GM23248 (cell line): ENCODE measurements at regions not wholly inside any gene's neighbourhood (a gene's known extent, or its start where the extent isn't known, plus 50 kb on each side); places are given as distances from the start of the nearest gene placed in this dataset.

ENCODE experiments used
- DNase-seq: peaks from one replicate; pipeline ENCODE4 v3.0.0-alpha.2; 2015
- H2AFZ ChIP-seq: fragments of 200-600 bp; sonication (generic); 2 replicates; pipeline ENCODE4 v1.6.1; 2016; ENCODE audit warnings: antibody characterized with exemption
- H3F3A ChIP-seq: fragments of 200-600 bp; sonication (generic); 2 replicates; pipeline ENCODE4 v1.6.1; 2016; ENCODE audit warnings: mild to moderate bottlenecking, antibody characterized with exemption, mixed run types; ENCODE audit not compliant: insufficient read depth
- H3K27ac ChIP-seq: fragments of 200-600 bp; sonication (generic); 2 replicates; pipeline ENCODE4 v1.5.1; 2016; ENCODE audit warnings: mild to moderate bottlenecking
- H3K27me3 ChIP-seq: fragments of 200-600 bp; sonication (generic); replicated peaks from 2 replicates; pipeline ENCODE4 v1.6.1; 2016; ENCODE audit warnings: mild to moderate bottlenecking; ENCODE audit not compliant: insufficient read depth
- H3K36me3 ChIP-seq: fragments of 200-600 bp; sonication (generic); 2 replicates; pipeline ENCODE4 v1.6.1; 2016; ENCODE audit warnings: low read depth, mild to moderate bottlenecking
- H3K4me1 ChIP-seq: fragments of 200-600 bp; sonication (generic); 2 replicates; pipeline ENCODE4 v1.6.1; 2016; ENCODE audit warnings: mild to moderate bottlenecking; ENCODE audit not compliant: insufficient read depth
- H3K4me2 ChIP-seq: fragments of 200-600 bp; sonication (generic); one replicate; pipeline ENCODE4 v1.6.1; 2016; ENCODE audit warnings: mild to moderate bottlenecking; ENCODE audit not compliant: unreplicated experiment
- H3K4me3 ChIP-seq: fragments of 200-600 bp; sonication (generic); 2 replicates; pipeline ENCODE4 v1.5.1; 2016; ENCODE audit warnings: mild to moderate bottlenecking
- H3K79me2 ChIP-seq: fragments of 200-600 bp; sonication (generic); 2 replicates; pipeline ENCODE4 v1.6.1; 2016; ENCODE audit warnings: mild to moderate bottlenecking; ENCODE audit not compliant: insufficient read depth
- H3K9ac ChIP-seq: fragments of 200-600 bp; sonication (generic); 2 replicates; pipeline ENCODE4 v1.6.1; 2016; ENCODE audit warnings: mild to moderate bottlenecking
- H3K9me2 ChIP-seq: fragments of 200-600 bp; sonication (generic); 2 replicates; pipeline ENCODE4 v1.6.1; 2016; ENCODE audit warnings: mixed run types, mild to moderate bottlenecking, moderate library complexity; ENCODE audit not compliant: insufficient read depth
- H3K9me3 ChIP-seq: fragments of 200-600 bp; sonication (generic); one replicate; pipeline ENCODE4 v1.6.1; 2017; ENCODE audit warnings: low read depth
- H4K20me1 ChIP-seq: fragments of 200-600 bp; sonication (generic); 2 replicates; pipeline ENCODE4 v1.6.0; 2016; ENCODE audit not compliant: insufficient read depth
- EZH2 ChIP-seq: fragments of 200-600 bp; sonication (generic); IDR thresholded peaks from 2 replicates; pipeline ENCODE4 v1.6.1; 2018; ENCODE audit warnings: antibody characterized with exemption, mild to moderate bottlenecking; ENCODE audit not compliant: insufficient read depth, poor library complexity, severe bottlenecking
- EZH2phosphoT487 ChIP-seq: fragments of 200-600 bp; sonication (generic); IDR thresholded peaks from 2 replicates; pipeline ENCODE4 v1.6.1; 2018; ENCODE audit warnings: antibody characterized with exemption, moderate library complexity, mild to moderate bottlenecking, low read depth; ENCODE audit not compliant: insufficient read depth
- WGBS, 2 experiments: methylation state at CpG; one replicate each; pipeline ENCODE4 v1.1.6; 2015 to 2017; ENCODE audit warnings: low lambda C conversion rate in 2 of 2, low coverage in 1 of 2; ENCODE audit errors: missing lambda C conversion rate in 2 of 2; 5-methylcytosine and 5-hydroxymethylcytosine counted together
- in situ Hi-C: fragments of 300-500 bp; cut with MboI; formaldehyde crosslinking; loops from 2 replicates; pipeline ENCODE4 v1.15.0; 2020

DNA sequence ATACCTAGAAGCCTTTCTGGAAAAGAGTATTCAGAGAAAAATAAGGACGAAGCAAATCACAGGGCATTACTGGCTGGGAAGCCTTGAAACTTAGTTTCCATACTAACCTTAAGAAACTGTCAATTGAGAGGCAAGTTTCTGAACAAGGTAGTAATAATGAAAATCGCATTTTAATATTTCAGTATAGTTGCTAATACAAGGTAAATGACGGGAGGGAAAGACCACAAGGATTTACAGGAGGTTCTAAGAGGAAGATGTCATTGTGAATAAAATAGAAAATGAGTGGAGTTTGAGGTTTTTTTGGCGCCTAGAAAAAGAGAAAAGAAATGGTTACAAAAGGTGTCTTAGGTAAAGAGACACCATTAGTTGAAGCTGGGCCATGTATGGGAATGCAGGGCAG lies 53.9 kb upstream of the AIG1 start:
- no peak overlapping the region for H3K4me2 ChIP-seq
- no peaks in the 10 kb centered on the region for H3K79me2 ChIP-seq
- peaks cover 10% of the 10 kb centered on the region for H3K4me1 ChIP-seq
- no peak overlapping the region for H3K9ac ChIP-seq
- no peaks in the 10 kb centered on the region for H4K20me1 ChIP-seq
- no peaks in the 10 kb centered on the region for H3K9me2 ChIP-seq
- H3K27ac ChIP-seq: no peak overlapping the region
- TF ChIP-seq EZH2phosphoT487 (no peak), EZH2 (no peak)
- H3K9me3 ChIP-seq: no peaks in the 10 kb centered on the region
- 90 to 93% methylated on average over 4 of the region's 4 CpGs for WGBS, 2 experiments
- no peak overlapping the region for H3K4me3 ChIP-seq
- H2AFZ ChIP-seq: no peak overlapping the region
- no peaks in the 10 kb centered on the region for H3K36me3 ChIP-seq
- H3F3A ChIP-seq: peaks cover 4% of the 10 kb centered on the region; the same call in 1 of the 2 replicates
- no peak for DNase-seq
- no peaks in the 10 kb centered on the region for H3K27me3 ChIP-seq
- in situ Hi-C loops: no loop called here

DNA sequence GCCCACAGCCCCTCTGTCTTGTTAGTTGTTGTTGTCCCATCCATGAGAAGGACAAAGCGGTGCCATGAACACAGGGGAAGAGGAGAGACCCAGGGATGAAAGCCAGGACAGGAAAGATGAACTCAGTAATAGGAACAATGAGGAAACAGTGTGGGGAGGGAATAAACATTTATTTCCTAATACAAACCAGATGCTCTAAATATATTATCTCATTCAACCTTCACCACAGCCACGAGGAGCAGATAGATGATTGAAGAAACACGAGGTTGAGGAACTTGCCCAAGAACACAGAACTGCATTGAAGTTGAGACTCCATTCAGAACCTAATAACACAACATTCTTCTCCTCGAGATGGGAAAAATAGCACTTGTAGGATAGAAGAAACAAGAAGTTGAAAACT lies 53.0 kb upstream of the AIG1 start:
- WGBS, 2 experiments: 3 to 8% methylated on average over 4 of the region's 4 CpGs

DNA sequence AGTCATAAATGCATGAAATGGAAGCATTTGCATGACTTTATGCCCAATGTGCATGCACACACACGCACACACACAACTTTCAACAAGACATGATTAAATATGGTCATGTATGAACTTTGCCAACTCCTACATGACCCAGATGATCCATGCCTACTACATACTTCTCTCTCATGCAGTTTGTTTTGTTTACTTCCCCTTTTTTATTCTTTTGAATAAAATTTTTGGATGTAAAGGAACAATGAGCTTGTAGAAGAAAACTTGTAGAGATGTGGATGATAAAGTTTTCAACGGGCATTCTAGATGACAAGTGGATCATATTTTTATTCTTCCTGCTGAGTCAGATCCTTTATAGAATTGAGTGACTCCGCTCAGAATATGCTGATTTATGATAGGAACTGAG lies 50.8 kb upstream of the AIG1 start:
- Histone ChIP-seq H3K79me2 (no peaks in the 10 kb centered on the region), H3K9ac (no peak overlapping the region), H3K36me3 (no peaks in the 10 kb centered on the region), H4K20me1 (no peaks in the 10 kb centered on the region), H3K4me2 (no peak overlapping the region), H3K27ac (no peak overlapping the region), H3K4me1 (peaks cover 10% of the 10 kb centered on the region), H2AFZ (no peak overlapping the region), H3F3A (peaks cover 4% of the 10 kb centered on the region; the same call in 1 of the 2 replicates), H3K9me2 (no peaks in the 10 kb centered on the region), H3K27me3 (no peaks in the 10 kb centered on the region), H3K9me3 (no peaks in the 10 kb centered on the region), H3K4me3 (no peak overlapping the region)
- no peak for TF ChIP-seq EZH2
- no peak for TF ChIP-seq EZH2phosphoT487
- no peak for DNase-seq
- 75 to 82% methylated on average over 3 of the region's 3 CpGs for WGBS, 2 experiments
- in situ Hi-C loops: no loop called here

More for the DNA sequence above, 53.0 kb upstream of the AIG1 start:
- TF ChIP-seq EZH2phosphoT487 (no peak), EZH2 (no peak)
- H4K20me1 ChIP-seq: no peaks in the 10 kb centered on the region
- peak overlapping the region; percentile 47 for H3K4me2 ChIP-seq
- H3K27ac ChIP-seq: no peak overlapping the region
- in situ Hi-C loops: no loop called here
- no peaks in the 10 kb centered on the region for H3K9me3 ChIP-seq
- peaks cover 10% of the 10 kb centered on the region for H3K4me1 ChIP-seq
- no peaks in the 10 kb centered on the region for H3K79me2 ChIP-seq
- no peaks in the 10 kb centered on the region for H3K36me3 ChIP-seq
- H2AFZ ChIP-seq: peak overlapping the region; percentile 30; the same call in 1 of the 2 replicates
- H3K27me3 ChIP-seq: no peaks in the 10 kb centered on the region
- no peaks in the 10 kb centered on the region for H3K9me2 ChIP-seq
- H3K4me3 ChIP-seq: no peak overlapping the region
- no peak overlapping the region for H3K9ac ChIP-seq
- peak; percentile 83 for DNase-seq
- peaks cover 4% of the 10 kb centered on the region; the same call in 1 of the 2 replicates for H3F3A ChIP-seq
